Neural crest cell (in vitro differentiated cells): ENCODE measurements at regions not wholly inside any gene's neighbourhood (a gene's known extent, or its start where the extent isn't known, plus 50 kb on each side); places are given as distances from the start of the nearest gene placed in this dataset.

Source experiments
- DNase-seq: peaks from one replicate; pipeline ENCODE4 v3.0.0; 2021; ENCODE audit warnings: low read depth, mixed read lengths, low spot score
- H3K27ac Mint-ChIP-seq: one replicate; pipeline ENCODE4 v1.8.0; 2021; ENCODE audit warnings: mild to moderate bottlenecking, mixed read lengths; ENCODE audit not compliant: unreplicated experiment
- H3K27me3 Mint-ChIP-seq: 2 replicates; pipeline ENCODE4 v1.8.0; 2021; ENCODE audit warnings: low read depth, mild to moderate bottlenecking, mixed read lengths
- H3K36me3 Mint-ChIP-seq: 2 replicates; pipeline ENCODE4 v1.8.0; 2021; ENCODE audit warnings: low read depth, mild to moderate bottlenecking, mixed read lengths
- H3K4me1 Mint-ChIP-seq: 2 replicates; pipeline ENCODE4 v1.8.0; 2021; ENCODE audit warnings: mixed read lengths
- H3K4me3 Mint-ChIP-seq: one replicate; pipeline ENCODE4 v1.8.0; 2021; ENCODE audit warnings: mild to moderate bottlenecking, mixed read lengths
- H3K9me3 Mint-ChIP-seq: 2 replicates; pipeline ENCODE4 v1.8.0; 2021; ENCODE audit warnings: mixed read lengths
- CTCF ChIP-seq: fragments of 200-600 bp; sonication (generic); conservative IDR thresholded peaks from 2 replicates; pipeline ENCODE4 v1.5.0; 2021; ENCODE audit warnings: antibody characterized with exemption, mild to moderate bottlenecking

GRCh38 chr5:106241409-106241808 is 1429.3 kb downstream of the EFNA5 start:
- H3K27ac Mint-ChIP-seq = no peak overlapping the region
- no peak overlapping the region for H3K4me3 Mint-ChIP-seq
- H3K9me3 Mint-ChIP-seq = peaks cover 4% of the 10 kb centered on the region
- H3K27me3 Mint-ChIP-seq = no peaks in the 10 kb centered on the region
- no peak for TF ChIP-seq CTCF
- DNase-seq = no peak
- H3K36me3 Mint-ChIP-seq = no peaks in the 10 kb centered on the region
- H3K4me1 Mint-ChIP-seq = no peaks in the 10 kb centered on the region

- Mint-ChIP-seq H3K27ac (no peak overlapping the region), H3K4me1 (no peaks in the 10 kb centered on the region), H3K36me3 (no peaks in the 10 kb centered on the region), H3K9me3 (peaks cover 5% of the 10 kb centered on the region), H3K27me3 (no peaks in the 10 kb centered on the region), H3K4me3 (no peak overlapping the region)
- TF ChIP-seq CTCF = no peak
- DNase-seq = no peak
Measured at GRCh38 chr5:106205916-106206571, 1464.7 kb downstream of the EFNA5 start.

DNA sequence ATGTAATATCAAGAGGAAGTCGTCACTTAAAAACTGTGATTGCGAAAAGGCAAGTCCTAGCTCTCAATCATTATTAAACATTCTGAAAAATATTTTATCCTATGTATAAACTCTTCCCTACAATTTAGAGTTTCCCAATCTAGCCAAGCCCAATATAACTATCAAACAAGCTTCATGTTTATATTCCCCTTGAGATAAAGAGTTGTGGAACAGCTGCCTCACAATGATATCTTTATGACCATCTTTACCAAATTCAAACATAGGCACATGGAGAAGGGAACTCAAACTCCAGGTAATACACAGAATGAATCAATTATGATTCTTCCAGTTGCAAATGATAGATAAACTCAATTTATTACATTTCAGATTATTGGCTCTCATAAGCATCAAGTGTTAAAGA is 1468.7 kb downstream of the EFNA5 start:
- no peak overlapping the region for H3K27ac Mint-ChIP-seq
- no peak for DNase-seq
- H3K36me3 Mint-ChIP-seq = no peaks in the 10 kb centered on the region
- H3K9me3 Mint-ChIP-seq = no peaks in the 10 kb centered on the region
- no peaks in the 10 kb centered on the region for H3K4me1 Mint-ChIP-seq
- H3K27me3 Mint-ChIP-seq = no peaks in the 10 kb centered on the region
- no peak overlapping the region for H3K4me3 Mint-ChIP-seq
- no peak for TF ChIP-seq CTCF

- no peaks in the 10 kb centered on the region for H3K4me1 Mint-ChIP-seq
- H3K9me3 Mint-ChIP-seq = no peaks in the 10 kb centered on the region
- no peak for DNase-seq
- H3K27ac Mint-ChIP-seq = no peak overlapping the region
- TF ChIP-seq CTCF = no peak
- no peak overlapping the region for H3K4me3 Mint-ChIP-seq
- H3K27me3 Mint-ChIP-seq = no peaks in the 10 kb centered on the region
- no peaks in the 10 kb centered on the region for H3K36me3 Mint-ChIP-seq
Measured at GRCh38 chr5:106200971-106201370, 1469.8 kb downstream of the EFNA5 start.

GRCh38 chr5:106195679-106196474 is 1474.9 kb downstream of the EFNA5 start:
- H3K4me1 Mint-ChIP-seq = no peaks in the 10 kb centered on the region
- no peak overlapping the region for H3K4me3 Mint-ChIP-seq
- no peak for DNase-seq
- no peaks in the 10 kb centered on the region for H3K9me3 Mint-ChIP-seq
- no peak overlapping the region for H3K27ac Mint-ChIP-seq
- H3K36me3 Mint-ChIP-seq = no peaks in the 10 kb centered on the region
- TF ChIP-seq CTCF = no peak
- H3K27me3 Mint-ChIP-seq = no peaks in the 10 kb centered on the region
